ENCODE measurements at regions not wholly inside any gene's neighbourhood (a gene's known extent, or its start where the extent isn't known, plus 50 kb on each side); places are given as distances from the start of the nearest gene placed in this dataset.

- no peak for DNase-seq
Measured at GRCh38 chr2:228283491-228284171, 102.1 kb upstream of the SPHKAP start.

- DNase-seq = no peak
Measured at GRCh38 chr2:228282376-228282775, 100.9 kb upstream of the SPHKAP start.

- DNase-seq = no peak
Measured at GRCh38 chr2:228273159-228273558, 91.7 kb upstream of the SPHKAP start.

GRCh38 chr2:228269351-228269750 lies 87.9 kb upstream of the SPHKAP start:
- DNase-seq = no peak

GRCh38 chr2:228268756-228269155 lies 87.3 kb upstream of the SPHKAP start:
- no peak for DNase-seq

GRCh38 chr2:228268301-228268700 lies 86.8 kb upstream of the SPHKAP start:
- no peak for DNase-seq

GRCh38 chr2:228263156-228263555 lies 81.7 kb upstream of the SPHKAP start:
- DNase-seq = no peak

- DNase-seq = no peak
Measured at GRCh38 chr2:228261546-228261945, 80.1 kb upstream of the SPHKAP start.

- DNase-seq = no peak
Measured at GRCh38 chr2:228257379-228257778, 75.9 kb upstream of the SPHKAP start.

GRCh38 chr2:228253752-228254151 lies 72.3 kb upstream of the SPHKAP start:
- no peak for DNase-seq

- DNase-seq = no peak
Measured at GRCh38 chr2:228247335-228247734, 65.8 kb upstream of the SPHKAP start.

GRCh38 chr2:228245601-228246000 lies 64.1 kb upstream of the SPHKAP start:
- DNase-seq = no peak

GRCh38 chr2:228242591-228242990 lies 61.1 kb upstream of the SPHKAP start:
- no peak for DNase-seq

GRCh38 chr2:228239907-228240561 lies 58.5 kb upstream of the SPHKAP start:
- no peak for DNase-seq

GRCh38 chr2:228239207-228239906 lies 57.9 kb upstream of the SPHKAP start:
- no peak for DNase-seq

Measured in suppressor macrophage treated with lipopolysaccharide for 4 hours (primary cell).